Neuronal stem cell (in vitro differentiated cells): ENCODE measurements at regions not wholly inside any gene's neighbourhood (a gene's known extent, or its start where the extent isn't known, plus 50 kb on each side); places are given as distances from the start of the nearest gene placed in this dataset.
"Not testable (repeated sequence)": the region's sequence is repeated elsewhere in the genome, so short reads cannot be mapped to it uniquely, and the experiment has no call there.

Source experiments
- DNase-seq: peaks from one replicate; pipeline ENCODE4 v3.0.0-alpha.2; 2013; ENCODE audit warnings: low spot score
- H2AFZ ChIP-seq: one replicate; pipeline ENCODE4 v1.6.1; 2013; ENCODE audit warnings: mild to moderate bottlenecking, low read length, inconsistent platforms
- H2AK5ac ChIP-seq: 2 replicates; pipeline ENCODE4 v1.6.1; 2013; ENCODE audit warnings: low read depth, mild to moderate bottlenecking, inconsistent platforms, low read length, moderate library complexity, mixed read lengths
- H2BK120ac ChIP-seq: 2 replicates; pipeline ENCODE4 v1.6.1; 2013; ENCODE audit warnings: low read depth, mild to moderate bottlenecking, inconsistent platforms, low read length, moderate library complexity, mixed read lengths
- H2BK12ac ChIP-seq: one replicate; pipeline ENCODE4 v1.6.1; 2013; ENCODE audit warnings: low read length, inconsistent platforms
- H2BK15ac ChIP-seq: 2 replicates; pipeline ENCODE4 v1.6.1; 2013; ENCODE audit warnings: mild to moderate bottlenecking, low read length, inconsistent platforms, mixed read lengths
- H2BK5ac ChIP-seq: one replicate; pipeline ENCODE4 v1.6.1; 2013; ENCODE audit warnings: inconsistent platforms, mild to moderate bottlenecking, low read length, moderate library complexity
- H3K14ac ChIP-seq: one replicate; pipeline ENCODE4 v1.6.1; 2013; ENCODE audit warnings: low read length, inconsistent platforms
- H3K18ac ChIP-seq: 2 replicates; pipeline ENCODE4 v1.6.1; 2013; ENCODE audit warnings: low read length, inconsistent platforms
- H3K23ac ChIP-seq: 2 replicates; pipeline ENCODE4 v1.6.1; 2013; ENCODE audit warnings: low read depth, mild to moderate bottlenecking, mixed read lengths, low read length, inconsistent platforms; ENCODE audit not compliant: poor library complexity
- H3K27ac ChIP-seq: replicated peaks from 3 replicates; pipeline ENCODE4 v1.5.1; 2013; ENCODE audit warnings: low read length, inconsistent platforms
- H3K27me3 ChIP-seq, 3 experiments: 2 replicates each; pipeline ENCODE4 v1.6.1; 2013; ENCODE audit warnings: low read length in 3 of 3, mild to moderate bottlenecking in 2 of 3, inconsistent platforms in 1 of 3, low read depth in 1 of 3, mixed read lengths in 1 of 3, moderate library complexity in 1 of 3; ENCODE audit not compliant: control insufficient read depth in 3 of 3, insufficient read depth in 3 of 3
- H3K36me3 ChIP-seq, 2 donors: replicated peaks in 1 of 2; 2 replicates each; pipeline ENCODE4 v1.6.1; 2013; ENCODE audit warnings: low read length in 2 of 2; ENCODE audit not compliant: control insufficient read depth in 2 of 2, insufficient read depth in 2 of 2
- H3K4ac ChIP-seq: 2 replicates; pipeline ENCODE4 v1.6.1; 2013; ENCODE audit warnings: inconsistent platforms, mild to moderate bottlenecking, low read length, moderate library complexity
- H3K4me1 ChIP-seq, 2 donors: 1 replicate in 1 of 2; 2 replicates in 1 of 2; pipeline ENCODE4 v1.6.1; 2013; ENCODE audit warnings: low read length in 2 of 2, low read depth in 1 of 2; ENCODE audit not compliant: control insufficient read depth in 2 of 2, insufficient read depth in 1 of 2
- H3K4me2 ChIP-seq: one replicate; pipeline ENCODE4 v1.6.1; 2013; ENCODE audit warnings: mild to moderate bottlenecking, low read length, inconsistent platforms; ENCODE audit not compliant: insufficient read depth, poor library complexity, severe bottlenecking
- H3K4me3 ChIP-seq, 2 donors: 2 replicates each; pipeline ENCODE4 v1.5.1; 2013; ENCODE audit warnings: low read length in 2 of 2, mild to moderate bottlenecking in 2 of 2, inconsistent platforms in 1 of 2, moderate library complexity in 1 of 2
- H3K79me1 ChIP-seq: one replicate; pipeline ENCODE4 v1.6.1; 2013; ENCODE audit warnings: low read depth, mild to moderate bottlenecking, inconsistent platforms, low read length, moderate library complexity
- H3K9ac ChIP-seq: one replicate; pipeline ENCODE4 v1.6.1; 2013; ENCODE audit warnings: mild to moderate bottlenecking, low read depth, low read length, inconsistent platforms; ENCODE audit not compliant: poor library complexity
- H3K9me3 ChIP-seq, 2 donors: replicated peaks in 1 of 2; 2 replicates each; pipeline versions ENCODE3 to v1.6.1; 2013; ENCODE audit warnings: low read length in 2 of 2, mild to moderate bottlenecking in 2 of 2, inconsistent platforms in 1 of 2, low read depth in 1 of 2, mixed read lengths in 1 of 2, moderate library complexity in 1 of 2; ENCODE audit not compliant: control insufficient read depth in 2 of 2, insufficient read depth in 1 of 2
- H4K8ac ChIP-seq: one replicate; pipeline ENCODE4 v1.6.1; 2013; ENCODE audit warnings: low read depth, mild to moderate bottlenecking, inconsistent platforms, low read length, moderate library complexity
- H4K91ac ChIP-seq: one replicate; pipeline ENCODE4 v1.6.1; 2013; ENCODE audit warnings: low read length, low read depth, mild to moderate bottlenecking, inconsistent platforms; ENCODE audit not compliant: poor library complexity
- WGBS, 2 donors: extraction: QIAGEN DNeasy Blood & Tissue Kit; methylation state at CpG; one replicate each; pipeline ENCODE4 v1.1.7; 2013; ENCODE audit warnings: missing lambda C conversion rate in 2 of 2, mixed read lengths in 1 of 2; ENCODE audit not compliant: insufficient read length in 2 of 2, insufficient replicate concordance in 1 of 2; ENCODE audit errors: extremely low coverage in 2 of 2; 5-methylcytosine and 5-hydroxymethylcytosine counted together

GRCh38 chr2:82939211-82939610, 1519.9 kb downstream of the SUCLG1 start:
- no peak overlapping the region for H4K91ac ChIP-seq
- H2BK15ac ChIP-seq: no peak overlapping the region
- H2BK12ac ChIP-seq: no peak overlapping the region
- H3K9ac ChIP-seq: no peak overlapping the region
- H3K4me1 ChIP-seq: no peaks in the 10 kb centered on the region
- no peak overlapping the region for H2BK120ac ChIP-seq
- H3K18ac ChIP-seq: no peak overlapping the region
- no peak for DNase-seq
- H3K4ac ChIP-seq: no peak overlapping the region
- no peaks in the 10 kb centered on the region for H3K9me3 ChIP-seq
- no peak overlapping the region for H2AK5ac ChIP-seq
- H3K4me2 ChIP-seq: no peak overlapping the region
- H2BK5ac ChIP-seq: no peak overlapping the region
- no peak overlapping the region for H3K14ac ChIP-seq
- no peak overlapping the region for H3K4me3 ChIP-seq
- no peaks in the 10 kb centered on the region for H3K79me1 ChIP-seq
- no peak overlapping the region for H4K8ac ChIP-seq
- no peak overlapping the region for H2AFZ ChIP-seq
- WGBS, 2 donors: no CpG with 5 or more reads among the region's 1 CpG
- no peak overlapping the region for H3K27ac ChIP-seq
- no peak overlapping the region for H3K23ac ChIP-seq
- no peaks in the 10 kb centered on the region for H3K36me3 ChIP-seq
- no peaks in the 10 kb centered on the region for H3K27me3 ChIP-seq

GRCh38 chr2:82938321-82938845, 1520.7 kb downstream of the SUCLG1 start:
- not testable (repeated sequence) for H3K27me3 ChIP-seq, H3K18ac ChIP-seq, H2BK5ac ChIP-seq, H4K91ac ChIP-seq, H2BK15ac ChIP-seq, H3K4me3 ChIP-seq, H3K27ac ChIP-seq, H3K4me1 ChIP-seq, H2AK5ac ChIP-seq, H3K9me3 ChIP-seq, H2BK12ac ChIP-seq, H3K4me2 ChIP-seq, H3K4ac ChIP-seq, H3K23ac ChIP-seq, H2AFZ ChIP-seq, H3K9ac ChIP-seq, H3K79me1 ChIP-seq, H2BK120ac ChIP-seq, H3K14ac ChIP-seq, H3K36me3 ChIP-seq, H4K8ac ChIP-seq, DNase-seq
- no CpG with 5 or more reads among the region's 40 CpGs for WGBS, 2 donors

GRCh38 chr2:82913566-82913965, 1545.5 kb downstream of the SUCLG1 start:
- Histone ChIP-seq H2BK12ac (no peak overlapping the region), H3K27me3 (no peaks in the 10 kb centered on the region), H3K4me3 (no peak overlapping the region), H2BK5ac (no peak overlapping the region), H2BK15ac (no peak overlapping the region), H4K91ac (no peak overlapping the region), H3K18ac (no peak overlapping the region), H3K9ac (no peak overlapping the region), H3K36me3 (no peaks in the 10 kb centered on the region), H2AFZ (no peak overlapping the region), H3K27ac (no peak overlapping the region), H3K23ac (no peak overlapping the region), H3K4me2 (no peak overlapping the region), H4K8ac (no peak overlapping the region), H2AK5ac (no peak overlapping the region), H3K9me3 (no peaks in the 10 kb centered on the region), H3K79me1 (no peaks in the 10 kb centered on the region), H3K4ac (no peak overlapping the region), H3K14ac (no peak overlapping the region), H3K4me1 (no peaks in the 10 kb centered on the region), H2BK120ac (no peak overlapping the region)
- DNase-seq: no peak
- no CpG with 5 or more reads among the region's 2 CpGs for WGBS, 2 donors

- no peaks in the 10 kb centered on the region for H3K27me3 ChIP-seq
- H3K4me2 ChIP-seq: no peak overlapping the region
- H2AK5ac ChIP-seq: no peak overlapping the region
- no peak overlapping the region for H3K4me3 ChIP-seq
- no peak overlapping the region for H3K23ac ChIP-seq
- no CpG with 5 or more reads among the region's 6 CpGs for WGBS, 2 donors
- no peak overlapping the region for H3K4ac ChIP-seq
- H3K27ac ChIP-seq: no peak overlapping the region
- H4K91ac ChIP-seq: no peak overlapping the region
- no peak for DNase-seq
- no peak overlapping the region for H4K8ac ChIP-seq
- no peaks in the 10 kb centered on the region for H3K9me3 ChIP-seq
- no peaks in the 10 kb centered on the region for H3K36me3 ChIP-seq
- no peak overlapping the region for H2BK15ac ChIP-seq
- H3K79me1 ChIP-seq: no peaks in the 10 kb centered on the region
- no peak overlapping the region for H2BK120ac ChIP-seq
- no peak overlapping the region for H2BK12ac ChIP-seq
- H2BK5ac ChIP-seq: no peak overlapping the region
- H3K9ac ChIP-seq: no peak overlapping the region
- peak overlapping the region; percentile 69 for H2AFZ ChIP-seq
- no peak overlapping the region for H3K18ac ChIP-seq
- H3K14ac ChIP-seq: no peak overlapping the region
- no peaks in the 10 kb centered on the region for H3K4me1 ChIP-seq
These were observed 1563.0 kb downstream of the SUCLG1 start for GRCh38 chr2:82896117-82896516.
